ENCODE measurements at regions not wholly inside any gene's neighbourhood (a gene's known extent, or its start where the extent isn't known, plus 50 kb on each side); places are given as distances from the start of the nearest gene placed in this dataset.

- no peak for ATAC-seq
- Histone ChIP-seq H3K4me3 (no peak overlapping the region), H3K27me3 (no peaks in the 10 kb centered on the region), H3K9me3 (no peaks in the 10 kb centered on the region), H3K36me3 (no peaks in the 10 kb centered on the region), H3K27ac (no peak overlapping the region), H3K4me1 (no peaks in the 10 kb centered on the region)
- intact Hi-C loops (cut with DNase I) = no loop called here
- no peak for TF ChIP-seq CTCF (IDR thresholded peaks at IDR 0.05)
- DNase-seq = no peak
Measured at GRCh38 chr12:127504874-127505273, 762.1 kb upstream of the TMEM132C start.

- no peaks in the 10 kb centered on the region for H3K4me1 ChIP-seq
- H3K4me3 ChIP-seq = no peak overlapping the region
- DNase-seq (no peak), ATAC-seq (no peak)
- H3K27me3 ChIP-seq = no peaks in the 10 kb centered on the region
- H3K36me3 ChIP-seq = no peaks in the 10 kb centered on the region
- TF ChIP-seq CTCF (IDR thresholded peaks at IDR 0.05) = no peak
- no peak overlapping the region for H3K27ac ChIP-seq
- H3K9me3 ChIP-seq = no peaks in the 10 kb centered on the region
- intact Hi-C loops (cut with DNase I) = no loop called here
Measured at GRCh38 chr12:127507341-127507740, 759.6 kb upstream of the TMEM132C start.

- no peaks in the 10 kb centered on the region for H3K36me3 ChIP-seq
- no peaks in the 10 kb centered on the region for H3K27me3 ChIP-seq
- DNase-seq (no peak), ATAC-seq (no peak)
- H3K9me3 ChIP-seq = no peaks in the 10 kb centered on the region
- H3K27ac ChIP-seq = no peak overlapping the region
- H3K4me1 ChIP-seq = no peaks in the 10 kb centered on the region
- intact Hi-C loops (cut with DNase I) = no loop called here
- no peak for TF ChIP-seq CTCF (IDR thresholded peaks at IDR 0.05)
- H3K4me3 ChIP-seq = no peak overlapping the region
Measured at GRCh38 chr12:127509066-127509778, 757.7 kb upstream of the TMEM132C start.

- Histone ChIP-seq H3K9me3 (no peaks in the 10 kb centered on the region), H3K27me3 (no peaks in the 10 kb centered on the region), H3K36me3 (no peaks in the 10 kb centered on the region), H3K4me3 (no peak overlapping the region), H3K27ac (no peak overlapping the region), H3K4me1 (no peaks in the 10 kb centered on the region)
- no peak for TF ChIP-seq CTCF (IDR thresholded peaks at IDR 0.05)
- intact Hi-C loops (cut with DNase I) = no loop called here
- ATAC-seq = no peak
- DNase-seq = no peak
Measured at GRCh38 chr12:127515941-127516340, 751.0 kb upstream of the TMEM132C start.

GRCh38 chr12:127516467-127516866 is 750.5 kb upstream of the TMEM132C start:
- TF ChIP-seq CTCF (IDR thresholded peaks at IDR 0.05) = no peak
- intact Hi-C loops (cut with DNase I) = no loop called here
- no peaks in the 10 kb centered on the region for H3K36me3 ChIP-seq

GRCh38 chr12:127519779-127520178 is 747.2 kb upstream of the TMEM132C start:
- H3K4me3 ChIP-seq = no peak overlapping the region
- H3K4me1 ChIP-seq = no peaks in the 10 kb centered on the region
- no peak overlapping the region for H3K27ac ChIP-seq
- ATAC-seq = no peak
- DNase-seq = no peak
- no peaks in the 10 kb centered on the region for H3K27me3 ChIP-seq
- H3K9me3 ChIP-seq = no peaks in the 10 kb centered on the region
- intact Hi-C loops (cut with DNase I) = no loop called here
- TF ChIP-seq CTCF (IDR thresholded peaks at IDR 0.05) = no peak
- H3K36me3 ChIP-seq = no peaks in the 10 kb centered on the region

More at GRCh38 chr12:127516467-127516866, 750.5 kb upstream of the TMEM132C start:
- no peaks in the 10 kb centered on the region for H3K27me3 ChIP-seq
- DNase-seq = no peak
- H3K4me1 ChIP-seq = no peaks in the 10 kb centered on the region
- ATAC-seq = no peak
- no peaks in the 10 kb centered on the region for H3K9me3 ChIP-seq
- no peak overlapping the region for H3K27ac ChIP-seq
- no peak overlapping the region for H3K4me3 ChIP-seq

Measured in upper lobe of right lung (tissue), 1 donor.